Vagina (tissue), 2 donors: ENCODE measurements at regions not wholly inside any gene's neighbourhood (a gene's known extent, or its start where the extent isn't known, plus 50 kb on each side); places are given as distances from the start of the nearest gene placed in this dataset.

ENCODE experiments used
- CTCF ChIP-seq, 3 experiments: fragments of 450-650 bp in 2 of 3; fragments of 200-600 bp in 1 of 3; sonication (generic) in 1 of 3; IDR thresholded peaks; one replicate each; pipeline ENCODE4 v1.5.1; 2017 to 2019; ENCODE audit warnings: antibody characterized with exemption in 3 of 3, mild to moderate bottlenecking in 2 of 3, moderate library complexity in 2 of 3
- POLR2A ChIP-seq, 2 donors: fragments of 450-650 bp; IDR thresholded peaks; one replicate each; pipeline ENCODE4 v1.6.1; 2017; ENCODE audit warnings: antibody characterized with exemption in 2 of 2, mild to moderate bottlenecking in 2 of 2, moderate library complexity in 2 of 2
- POLR2AphosphoS5 ChIP-seq, 2 donors: sonication (generic); formaldehyde crosslinking; IDR thresholded peaks; one replicate each; pipeline ENCODE4 v1.9.0; 2017; ENCODE audit warnings: antibody characterized with exemption in 2 of 2, mild to moderate bottlenecking in 2 of 2, low read depth in 1 of 2; ENCODE audit not compliant: insufficient read depth in 1 of 2

- TF ChIP-seq CTCF (IDR thresholded peaks at IDR 0.05), result no peak
- no peak for TF ChIP-seq POLR2A (IDR thresholded peaks at IDR 0.05)
- no peak for TF ChIP-seq POLR2AphosphoS5 (IDR thresholded peaks at IDR 0.05; ENCODE audit: insufficient read depth in 1 of 2, low read depth in 1 of 2)
These were observed 133.2 kb upstream of the SLITRK5 start for GRCh38 chr13:87537951-87538350.
